GM12891 (cell line): ENCODE measurements at regions not wholly inside any gene's neighbourhood (a gene's known extent, or its start where the extent isn't known, plus 50 kb on each side); places are given as distances from the start of the nearest gene placed in this dataset.

Experiments used
- POLR2A ChIP-seq: IDR thresholded peaks from 2 replicates; pipeline ENCODE4 v1.6.1; 2011; ENCODE audit warnings: low read depth, low read length, control low read depth
- POLR2AphosphoS5 ChIP-seq: IDR thresholded peaks from 2 replicates; pipeline ENCODE4 v1.6.1; 2011; ENCODE audit warnings: low read depth, low read length, control low read depth
- SPI1 ChIP-seq: IDR thresholded peaks from 2 replicates; pipeline ENCODE4 v1.6.1; 2011; ENCODE audit warnings: low read depth, low read length, control low read depth
- TAF1 ChIP-seq: IDR thresholded peaks from 2 replicates; pipeline ENCODE4 v1.6.1; 2011; ENCODE audit warnings: low read depth, low read length, control low read depth

DNA sequence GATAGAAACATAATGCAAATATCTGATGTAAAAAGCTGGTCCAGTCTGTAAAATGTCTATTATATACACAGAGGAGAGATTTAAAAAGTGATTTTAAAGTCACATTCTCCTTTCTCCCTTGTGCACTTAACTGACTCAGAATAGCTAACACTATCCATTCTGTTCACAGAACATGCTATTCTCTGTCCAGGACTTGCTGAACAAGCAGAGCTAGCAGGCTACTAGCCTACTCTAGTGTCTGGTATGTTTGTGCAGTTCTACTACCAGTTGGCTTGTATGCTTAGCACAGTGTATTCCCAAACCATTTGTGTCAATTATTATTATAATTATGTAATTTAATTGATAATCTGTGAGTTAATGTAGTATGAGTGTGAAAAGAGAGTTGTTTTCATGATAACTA lies 161.7 kb upstream of the NUDT12 start:
- TF ChIP-seq POLR2A (no peak), TAF1 (no peak), POLR2AphosphoS5 (no peak), SPI1 (no peak)
